H54 (cell line): ENCODE measurements at regions not wholly inside any gene's neighbourhood (a gene's known extent, or its start where the extent isn't known, plus 50 kb on each side); places are given as distances from the start of the nearest gene placed in this dataset.
"Not testable (repeated sequence)": the region's sequence is repeated elsewhere in the genome, so short reads cannot be mapped to it uniquely, and the experiment has no call there.

Experiments used
- DNase-seq: peaks from one replicate; pipeline ENCODE4 v3.0.0; 2011; ENCODE audit warnings: low spot score, mixed read lengths; ENCODE audit not compliant: insufficient read length
- FAIRE-seq: peaks from 3 replicates; lab custom pipeline; 2011; peaks lifted over from hg19 to GRCh38; lab: Jason Lieb, UNC
- POLR2A ChIP-seq: IDR thresholded peaks from 2 replicates; pipeline ENCODE4 v1.6.1; 2011; ENCODE audit warnings: low read depth, mild to moderate bottlenecking, low read length

DNA sequence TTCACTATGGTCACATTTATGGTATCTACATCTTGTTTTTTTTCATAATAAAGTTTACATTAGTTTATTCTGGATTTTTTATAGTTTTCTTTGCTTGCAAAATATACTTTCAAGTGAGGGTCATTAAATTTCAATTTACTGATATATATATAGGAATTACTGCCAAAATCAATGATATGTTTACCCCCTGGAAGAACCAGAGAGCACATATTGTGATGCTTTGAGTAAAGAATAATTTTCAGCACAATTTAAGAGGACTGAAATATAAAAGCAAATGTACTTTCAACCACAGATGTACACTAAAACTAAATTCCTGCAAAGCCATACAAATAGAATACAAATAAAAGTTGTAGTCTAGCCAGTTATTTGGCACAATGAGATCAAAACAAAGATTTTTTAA lies 242.2 kb upstream of the PCDH18 start:
- no peak for TF ChIP-seq POLR2A
- FAIRE-seq (no peak), DNase-seq (no peak)

DNA sequence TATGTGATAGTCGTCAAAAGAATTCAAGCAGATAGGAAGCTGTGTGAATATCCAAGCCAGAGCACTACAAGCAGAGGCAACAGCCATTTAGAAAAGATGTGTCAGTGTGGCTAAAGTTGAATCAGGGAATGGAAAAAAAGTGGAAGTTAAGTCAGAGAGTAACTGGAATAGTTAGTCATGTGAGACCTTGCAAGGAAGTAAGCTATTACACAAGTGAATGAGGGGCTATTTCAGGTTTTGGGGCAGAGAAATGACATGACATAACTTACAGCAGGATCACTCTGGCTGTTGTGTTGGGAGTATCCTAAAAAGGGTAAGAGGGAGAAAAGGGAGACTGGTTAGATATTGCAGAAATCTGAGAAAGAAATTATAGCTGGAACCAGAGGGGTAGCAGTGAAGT lies 236.6 kb upstream of the PCDH18 start:
- FAIRE-seq (no peak), DNase-seq (no peak)
- no peak for TF ChIP-seq POLR2A

DNA sequence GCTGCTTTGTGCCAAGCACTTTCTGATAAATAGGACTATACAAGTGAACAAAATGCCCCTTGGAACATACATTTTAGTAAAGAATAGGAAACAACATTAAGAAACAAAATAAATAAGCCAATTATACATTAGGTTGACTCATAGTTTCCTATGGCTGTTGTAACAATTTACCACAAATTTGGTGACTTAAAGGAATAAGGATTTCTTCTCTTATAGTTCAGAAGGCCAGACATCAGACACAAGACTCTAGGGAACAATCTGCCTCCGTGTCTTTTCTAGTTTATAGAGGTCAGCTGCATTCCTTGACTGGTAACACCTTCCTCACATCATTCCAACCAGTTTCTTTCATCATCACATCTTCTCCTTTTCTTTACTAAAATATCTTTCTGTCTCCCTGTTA lies 235.9 kb upstream of the PCDH18 start:
- no peak for TF ChIP-seq POLR2A
- DNase-seq = no peak
- FAIRE-seq = no peak

DNA sequence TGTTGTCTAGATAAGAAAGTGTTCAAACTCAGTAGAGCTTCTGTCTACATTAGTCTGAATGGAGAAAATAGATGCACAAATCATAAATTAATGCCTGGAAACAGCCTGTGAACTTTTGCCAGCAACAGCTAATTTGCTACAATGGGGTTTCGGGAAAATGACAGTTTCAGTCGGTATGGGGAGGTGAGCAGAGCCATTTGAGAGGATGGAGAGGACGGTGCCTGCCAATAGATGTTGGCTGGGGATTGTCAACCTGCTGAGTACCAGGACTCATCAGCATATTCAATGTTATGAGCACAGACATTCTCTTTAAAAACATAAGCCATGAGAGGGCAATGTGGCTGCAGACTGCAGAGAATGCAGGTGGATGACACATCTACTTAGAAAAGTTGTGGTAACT lies 230.3 kb upstream of the PCDH18 start:
- no peak for TF ChIP-seq POLR2A
- FAIRE-seq = no peak

DNA sequence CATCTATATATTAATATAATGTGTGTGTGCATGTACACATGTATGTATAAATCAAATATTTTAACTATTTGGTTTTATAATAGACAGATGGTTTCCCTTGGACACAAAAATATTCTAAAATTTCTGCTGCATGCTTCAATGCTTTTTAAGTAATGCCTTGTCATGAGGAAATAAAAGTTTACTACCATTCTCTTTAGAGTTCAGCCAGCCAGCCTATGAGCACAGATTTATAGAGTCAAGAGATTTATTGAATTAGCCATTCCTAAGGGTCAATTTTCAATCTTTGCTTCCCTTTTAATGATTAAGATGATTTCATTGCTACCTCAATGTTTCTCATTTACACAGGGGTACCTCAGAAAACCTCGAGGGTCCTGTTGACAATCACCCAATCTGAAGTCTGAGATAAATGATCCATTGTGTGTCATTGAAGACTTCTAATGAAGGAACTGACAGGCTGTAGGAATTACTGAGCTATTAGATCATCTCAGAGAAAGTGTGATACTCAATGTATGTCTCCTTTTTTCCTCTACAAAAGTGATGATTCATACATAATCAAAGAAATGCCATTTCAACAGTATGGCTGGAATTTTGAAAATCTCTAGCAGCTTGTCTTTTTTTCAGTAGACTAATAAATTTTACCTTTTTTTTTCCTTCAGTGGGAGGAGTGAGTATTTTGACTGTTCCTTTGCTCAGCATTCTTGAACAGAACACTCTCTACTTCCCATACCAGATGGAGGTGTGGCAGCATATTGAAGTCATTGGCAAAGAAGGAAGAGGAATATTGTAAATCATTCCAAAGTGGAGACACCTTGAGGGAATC lies 222.6 kb upstream of the PCDH18 start:
- no peak for DNase-seq
- TF ChIP-seq POLR2A = no peak
- no peak for FAIRE-seq

More for the DNA sequence above, 230.3 kb upstream of the PCDH18 start:
- no peak for DNase-seq

DNA sequence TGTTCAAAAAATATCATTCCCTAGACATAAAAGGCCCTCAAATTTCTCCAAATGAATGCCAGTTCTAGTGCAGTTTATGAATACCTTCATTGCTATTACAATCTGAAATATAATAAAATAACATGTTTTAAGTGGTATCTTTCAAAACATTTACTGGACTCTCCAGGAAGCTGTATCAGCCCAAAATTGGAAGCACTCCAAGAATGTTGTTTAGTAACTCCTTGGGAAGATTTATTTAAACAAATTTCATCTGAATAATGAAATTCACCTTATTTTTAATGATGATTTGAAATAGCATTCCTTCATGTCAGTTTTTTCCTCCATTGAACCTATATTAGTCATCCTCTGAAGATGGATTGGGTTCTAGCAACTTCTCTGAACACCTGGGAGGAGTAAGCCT lies 217.2 kb upstream of the PCDH18 start:
- TF ChIP-seq POLR2A = no peak
- DNase-seq (no peak), FAIRE-seq (no peak)

DNA sequence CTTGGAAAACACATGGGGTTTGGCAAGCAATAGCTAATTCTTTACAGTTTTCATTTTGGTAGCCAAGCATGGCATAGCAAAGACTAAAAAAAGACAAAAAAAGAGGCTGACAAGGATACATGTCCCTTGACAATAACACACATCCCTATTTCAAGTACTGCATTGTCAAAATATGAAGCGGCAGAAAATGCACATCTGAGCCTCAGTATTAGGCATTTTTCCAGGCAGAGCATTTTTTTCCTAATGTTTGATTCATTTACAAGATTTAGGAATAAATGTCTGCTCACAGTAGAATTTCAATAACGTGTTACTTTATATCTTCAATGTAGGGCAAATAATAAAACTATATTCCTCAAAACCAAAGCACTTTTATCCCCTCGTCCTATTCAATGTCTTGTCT lies 216.3 kb upstream of the PCDH18 start:
- no peak for DNase-seq
- TF ChIP-seq POLR2A = no peak
- FAIRE-seq = no peak

DNA sequence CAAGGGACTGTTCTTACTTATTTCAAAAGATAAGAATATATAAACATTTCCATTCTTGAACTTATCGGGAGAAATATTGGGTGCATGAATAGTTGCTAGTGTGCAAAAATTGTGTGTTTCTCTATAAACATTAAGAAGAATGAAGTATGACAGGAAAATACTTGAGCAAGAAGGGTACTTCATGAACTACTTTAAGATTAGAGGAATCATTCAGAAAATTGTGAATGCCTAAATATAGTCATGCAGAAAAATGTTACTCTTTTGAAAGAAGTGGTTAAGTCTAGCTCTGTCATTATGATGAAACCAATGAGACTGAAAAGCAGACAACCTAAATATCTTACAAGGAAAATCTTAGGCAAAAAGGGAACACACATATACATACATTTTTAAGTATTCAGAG lies 207.8 kb upstream of the PCDH18 start:
- FAIRE-seq = no peak
- DNase-seq = no peak
- TF ChIP-seq POLR2A = no peak

DNA sequence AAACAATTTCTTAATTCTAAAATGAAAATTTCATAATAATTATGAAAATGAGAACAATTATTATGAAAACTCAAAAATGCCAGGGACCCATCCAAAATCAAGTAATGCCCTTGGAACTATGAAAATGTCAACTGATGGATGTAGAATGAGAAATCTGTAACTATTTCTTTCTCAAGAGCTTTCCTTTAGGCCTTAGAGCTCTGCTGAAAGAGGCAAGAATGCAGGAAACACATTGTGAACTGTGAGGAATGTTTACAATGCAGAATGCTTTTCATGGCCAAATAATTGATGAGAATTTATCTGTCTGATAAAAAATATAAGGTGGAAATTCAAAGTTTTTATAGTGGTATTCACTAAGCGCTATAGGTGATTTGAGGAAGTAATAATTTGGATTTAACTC lies 207.1 kb upstream of the PCDH18 start:
- FAIRE-seq (no peak), DNase-seq (no peak)
- no peak for TF ChIP-seq POLR2A

DNA sequence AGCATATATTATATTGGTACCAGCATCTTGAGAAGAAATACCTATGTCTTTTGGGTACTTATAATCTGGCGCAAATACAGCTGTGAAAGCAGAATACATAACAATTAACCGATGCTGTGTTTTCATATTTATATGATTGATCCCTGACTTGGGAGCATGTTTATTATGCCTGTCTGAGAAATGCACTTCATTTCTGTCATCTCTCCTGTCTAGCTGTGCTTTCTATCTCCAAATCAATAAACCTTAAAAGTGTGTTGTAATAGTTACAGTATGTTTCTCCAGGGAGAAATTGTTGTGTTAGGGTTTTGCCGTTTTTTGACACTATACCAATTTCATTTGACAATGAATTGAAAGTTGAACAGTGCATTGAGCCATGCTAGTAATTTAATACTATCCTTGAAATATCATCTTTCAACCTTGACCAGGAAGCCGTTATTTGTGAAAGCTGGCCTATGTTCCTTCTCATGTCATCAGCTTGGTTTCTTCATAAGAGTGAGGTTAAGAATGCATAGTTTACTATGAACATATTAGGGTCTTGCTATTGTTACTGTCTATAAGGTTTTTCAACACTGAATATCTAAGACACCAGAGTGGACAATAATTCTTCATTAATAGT lies 206.2 kb upstream of the PCDH18 start:
- FAIRE-seq (no peak), DNase-seq (no peak)
- no peak for TF ChIP-seq POLR2A

DNA sequence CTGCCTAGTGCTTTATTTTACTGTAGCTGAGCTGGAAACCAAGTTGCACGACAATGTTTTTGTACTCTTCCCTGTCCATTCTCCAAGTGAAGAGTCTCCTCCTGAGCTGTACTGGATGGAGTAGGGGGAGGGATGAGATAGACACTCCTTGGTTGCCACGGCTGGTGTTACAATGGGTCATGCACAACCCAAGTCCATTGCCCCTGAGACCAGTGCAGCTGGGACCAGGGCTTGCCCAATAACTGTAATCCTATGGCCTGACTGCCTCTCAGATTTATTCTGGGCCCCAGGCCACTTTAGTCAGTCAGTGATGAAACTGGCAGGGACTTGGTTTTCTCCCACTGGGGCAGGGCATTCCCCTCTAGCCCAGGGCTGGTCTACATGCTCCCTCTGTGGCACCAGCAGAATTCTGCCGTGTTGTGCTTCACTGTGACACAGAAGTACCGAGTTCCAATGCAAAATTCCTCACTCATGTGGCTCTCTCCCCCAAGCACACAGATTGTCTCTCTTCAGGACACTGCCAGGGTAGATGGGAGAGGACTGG lies 203.3 kb upstream of the PCDH18 start:
- FAIRE-seq = no peak
- no peak for TF ChIP-seq POLR2A

DNA sequence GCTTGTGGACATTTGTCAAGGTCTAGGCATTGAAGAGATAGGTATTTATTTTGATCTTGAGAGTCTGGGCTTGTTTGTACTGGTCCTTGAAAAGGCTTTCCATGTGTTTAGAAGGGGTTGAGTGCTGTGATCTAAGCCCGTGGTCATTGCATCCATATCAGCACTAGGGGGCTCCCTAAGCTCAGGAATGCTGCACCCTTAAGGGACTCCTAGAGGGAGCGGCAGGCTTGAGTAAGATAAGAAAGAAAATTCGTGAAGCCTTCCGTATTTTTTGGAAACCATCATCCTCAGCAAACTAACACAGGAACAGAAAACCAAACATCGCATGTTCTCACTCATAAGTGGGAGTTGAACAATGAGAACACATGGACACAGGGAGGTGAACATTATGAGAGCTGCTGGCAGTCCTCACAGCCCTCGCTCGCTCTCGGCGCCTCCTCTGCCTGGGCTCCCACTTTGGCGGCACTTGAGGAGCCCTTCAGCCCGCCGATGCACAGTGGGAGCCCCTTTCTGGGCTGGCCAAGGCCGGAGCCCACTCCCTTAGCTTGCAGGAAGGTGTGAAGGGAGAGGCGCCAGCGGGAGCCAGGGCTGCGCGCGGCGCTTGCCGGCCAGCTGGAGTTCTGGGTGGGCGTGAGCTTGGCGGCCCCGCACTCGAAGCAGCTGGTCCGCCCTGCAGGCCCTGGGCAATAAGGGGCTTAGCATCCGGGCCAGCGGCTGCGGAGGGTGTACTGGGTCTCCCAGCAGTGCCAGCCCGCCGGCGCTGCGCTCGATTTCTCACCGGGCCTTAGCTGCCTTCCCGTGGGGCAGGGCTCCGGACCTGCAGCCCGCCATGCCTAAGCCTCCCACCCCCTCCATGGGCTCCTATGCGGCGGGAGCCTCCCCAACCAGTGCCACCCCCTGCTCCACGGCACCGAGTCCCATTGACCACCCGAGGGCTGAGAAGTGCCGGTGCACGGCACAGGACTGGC lies 201.2 kb upstream of the PCDH18 start:
- FAIRE-seq, DNase-seq: not testable (repeated sequence)

More for the DNA sequence above, 203.3 kb upstream of the PCDH18 start:
- DNase-seq = no peak

DNA sequence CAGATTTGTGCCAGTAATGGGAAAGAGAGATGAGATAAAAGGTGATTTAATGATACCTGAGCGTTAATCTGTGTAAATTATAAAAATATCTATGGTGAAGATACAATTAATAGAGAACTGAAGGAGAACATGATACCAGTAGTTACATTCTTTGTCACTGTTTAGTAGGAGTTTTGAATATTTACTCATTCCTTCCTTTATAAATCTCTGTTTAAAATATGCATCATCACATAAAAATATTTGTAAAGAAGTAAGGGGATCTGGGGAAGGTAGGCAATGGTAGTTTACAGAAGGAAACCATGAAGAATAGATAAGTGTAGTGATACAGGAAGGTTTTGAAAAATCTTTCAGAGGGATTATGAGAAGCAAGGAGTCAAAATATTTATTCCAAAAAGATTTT lies 190.6 kb upstream of the PCDH18 start:
- FAIRE-seq (no peak), DNase-seq (no peak)
- TF ChIP-seq POLR2A = no peak

DNA sequence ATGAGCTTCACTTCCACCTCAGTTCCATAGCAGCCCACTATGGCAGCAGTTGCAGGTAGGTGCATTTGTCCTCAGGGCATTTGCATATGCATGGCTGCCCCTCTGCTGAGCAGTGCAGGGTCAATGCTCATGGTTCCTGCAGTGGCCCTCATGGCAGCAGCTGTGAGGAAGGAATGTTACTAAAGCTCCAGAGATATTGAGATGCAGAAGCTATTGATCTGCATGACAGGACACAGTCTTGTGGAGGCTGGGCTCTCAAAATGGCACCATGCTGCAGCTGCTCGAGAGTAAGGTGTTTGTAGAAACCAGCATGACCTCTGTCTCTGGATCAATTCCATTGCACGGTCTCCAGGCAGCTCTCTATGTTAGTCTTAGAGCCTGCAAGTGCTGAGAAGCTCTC lies 179.2 kb upstream of the PCDH18 start:
- FAIRE-seq = no peak
- DNase-seq = no peak
- TF ChIP-seq POLR2A = no peak
